ENCODE measurements at regions not wholly inside any gene's neighbourhood (a gene's known extent, or its start where the extent isn't known, plus 50 kb on each side); places are given as distances from the start of the nearest gene placed in this dataset.

DNA sequence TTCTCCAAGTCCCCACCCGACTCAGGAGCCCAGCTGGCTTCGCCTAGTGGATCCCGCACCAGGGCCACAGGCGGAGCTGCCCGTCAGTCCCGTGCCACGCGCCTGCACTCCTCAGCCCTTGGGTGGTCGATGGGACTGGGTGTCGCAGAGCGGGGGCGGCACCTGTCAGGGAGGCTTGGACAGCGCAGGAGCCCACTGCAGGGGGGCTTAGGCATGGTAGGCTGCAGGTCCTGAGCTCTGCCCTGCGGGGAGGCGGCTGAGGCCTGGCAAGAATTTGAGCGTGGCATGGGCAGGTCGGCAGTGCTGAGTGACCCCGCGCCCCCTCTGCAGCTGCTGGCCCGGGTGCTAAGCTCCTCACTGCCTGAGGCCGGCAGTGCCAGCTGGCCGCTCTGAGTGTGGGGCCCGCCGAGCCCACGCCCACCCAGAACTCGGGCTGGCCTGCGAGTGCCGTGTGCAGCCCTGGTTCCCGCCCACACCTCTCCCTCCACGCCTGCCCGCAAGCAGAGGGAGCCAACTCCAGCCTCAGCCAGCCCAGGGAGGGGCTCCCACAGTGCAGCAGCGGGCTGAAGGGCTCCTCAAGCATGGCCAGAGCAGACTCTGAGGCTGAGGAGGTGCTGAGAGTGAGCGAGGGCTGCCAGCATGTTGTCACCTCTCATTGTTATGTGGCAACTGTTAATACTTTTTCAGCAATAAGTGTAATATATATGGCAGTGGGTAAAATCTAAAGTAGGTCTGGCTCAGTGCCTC is 548.4 kb upstream of the BRINP3 start:
- H3K27ac Mint-ChIP-seq: no peak overlapping the region
- Histone ChIP-seq H3K27me3 (replicated peaks in 1 of 2; ENCODE audit: control insufficient read depth in 2 of 2, extremely low read depth in 1 of 2, insufficient read depth in 2 of 2, low read length in 1 of 2) (no peaks in the 10 kb centered on the region), H3K36me3 (ENCODE audit: control insufficient read depth in 2 of 2, extremely low read depth in 1 of 2, insufficient read depth in 1 of 2, low read length in 1 of 2) (no peaks in the 10 kb centered on the region), H3K27ac (ENCODE audit: low read length) (no peak overlapping the region), H3K4me1 (ENCODE audit: control insufficient read depth in 1 of 2, extremely low read depth in 1 of 2, insufficient read depth in 2 of 2, low read length in 2 of 2) (no peaks in the 10 kb centered on the region), H3K9me3 (no peaks in the 10 kb centered on the region), H3K4me3 (ENCODE audit: control insufficient read depth in 1 of 2, extremely low read depth in 1 of 2, low read length in 1 of 2) (no peak overlapping the region)
- H3K4me3 Mint-ChIP-seq: no peak overlapping the region
- ATAC-seq (replicated peaks in 1 of 4) (no peak), DNase-seq (no peak)
- WGBS (ENCODE audit: insufficient coverage): 90% methylated on average over 29 of the region's 33 CpGs
- no peaks in the 10 kb centered on the region for H3K27me3 Mint-ChIP-seq
- peaks cover 11 to 27% (median 26%) of the 10 kb centered on the region in 3 donors for H3K9me3 Mint-ChIP-seq
- H3K4me1 Mint-ChIP-seq: no peaks in the 10 kb centered on the region
- POLR2A ChIA-PET: no interaction called here
- CTCF ChIA-PET: no interaction called here
- H3K36me3 Mint-ChIP-seq: no peaks in the 10 kb centered on the region

DNA sequence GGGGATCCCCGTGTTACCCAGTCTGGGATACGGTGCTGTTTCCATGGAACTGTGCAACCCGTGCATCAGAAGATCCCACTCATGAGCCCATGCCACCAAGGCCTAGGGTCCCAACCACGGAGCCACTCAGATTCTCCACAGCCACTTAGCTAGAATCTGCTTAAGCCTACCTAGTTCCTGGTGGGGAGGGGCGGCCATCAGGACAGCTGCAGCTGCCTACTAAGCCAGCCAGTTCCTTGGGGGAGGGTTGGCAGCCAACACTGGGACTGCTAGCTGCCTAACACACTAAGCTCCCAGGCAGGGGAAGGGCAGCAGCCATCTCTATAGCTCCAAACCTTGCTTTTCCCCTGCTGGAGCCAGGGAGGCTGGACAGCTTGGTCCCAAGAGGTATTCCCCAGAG is 549.2 kb upstream of the BRINP3 start:
- no peaks in the 10 kb centered on the region for H3K9me3 ChIP-seq
- H3K27ac Mint-ChIP-seq: no peak overlapping the region
- H3K27ac ChIP-seq (ENCODE audit: low read length): no peak overlapping the region
- no peaks in the 10 kb centered on the region for H3K27me3 ChIP-seq (replicated peaks in 1 of 2; ENCODE audit: control insufficient read depth in 2 of 2, extremely low read depth in 1 of 2, insufficient read depth in 2 of 2, low read length in 1 of 2)
- H3K36me3 ChIP-seq (ENCODE audit: control insufficient read depth in 2 of 2, extremely low read depth in 1 of 2, insufficient read depth in 1 of 2, low read length in 1 of 2): no peaks in the 10 kb centered on the region
- H3K4me1 Mint-ChIP-seq: no peaks in the 10 kb centered on the region
- H3K4me1 ChIP-seq (ENCODE audit: control insufficient read depth in 1 of 2, extremely low read depth in 1 of 2, insufficient read depth in 2 of 2, low read length in 2 of 2): no peaks in the 10 kb centered on the region
- H3K27me3 Mint-ChIP-seq: no peaks in the 10 kb centered on the region
- ChIA-PET CTCF (no interaction called here), POLR2A (no interaction called here)
- no peak for DNase-seq
- no peaks in the 10 kb centered on the region for H3K36me3 Mint-ChIP-seq
- H3K9me3 Mint-ChIP-seq: peaks cover 11 to 27% (median 26%) of the 10 kb centered on the region in 3 donors
- 57% methylated on average over 4 of the region's 5 CpGs for WGBS (ENCODE audit: insufficient coverage)
- no peak for ATAC-seq (replicated peaks in 1 of 4)
- no peak overlapping the region for H3K4me3 ChIP-seq (ENCODE audit: control insufficient read depth in 1 of 2, extremely low read depth in 1 of 2, low read length in 1 of 2)
- H3K4me3 Mint-ChIP-seq: no peak overlapping the region

- H3K4me1 ChIP-seq (ENCODE audit: control insufficient read depth in 1 of 2, extremely low read depth in 1 of 2, insufficient read depth in 2 of 2, low read length in 2 of 2): no peaks in the 10 kb centered on the region
- ATAC-seq (replicated peaks in 1 of 4) (no peak), DNase-seq (no peak)
- H3K4me1 Mint-ChIP-seq: no peaks in the 10 kb centered on the region
- ChIA-PET CTCF (no interaction called here), POLR2A (interaction anchor here in 1 of 2 donors (0.7 kb wide), 1 partner anchor 740 kb away, joined by 5 read pairs; no protein-coding TSS in a partner anchor)
- WGBS (ENCODE audit: insufficient coverage): no CpG with 5 or more reads among the region's 2 CpGs
- H3K27ac ChIP-seq (ENCODE audit: low read length): no peak overlapping the region
- no peaks in the 10 kb centered on the region for H3K36me3 Mint-ChIP-seq
- no peak overlapping the region for H3K4me3 ChIP-seq (ENCODE audit: control insufficient read depth in 1 of 2, extremely low read depth in 1 of 2, low read length in 1 of 2)
- H3K4me3 Mint-ChIP-seq: no peak overlapping the region
- no peaks in the 10 kb centered on the region for H3K27me3 ChIP-seq (replicated peaks in 1 of 2; ENCODE audit: control insufficient read depth in 2 of 2, extremely low read depth in 1 of 2, insufficient read depth in 2 of 2, low read length in 1 of 2)
- no peaks in the 10 kb centered on the region for H3K27me3 Mint-ChIP-seq
- H3K9me3 ChIP-seq: no peaks in the 10 kb centered on the region
- peaks cover 12 to 23% (median 17%) of the 10 kb centered on the region in 3 donors for H3K9me3 Mint-ChIP-seq
- no peaks in the 10 kb centered on the region for H3K36me3 ChIP-seq (ENCODE audit: control insufficient read depth in 2 of 2, extremely low read depth in 1 of 2, insufficient read depth in 1 of 2, low read length in 1 of 2)
- H3K27ac Mint-ChIP-seq: no peak overlapping the region
Observed at GRCh38 chr1:191034132-191034531, 556.5 kb upstream of the BRINP3 start.

GRCh38 chr1:191043066-191043465 is 565.4 kb upstream of the BRINP3 start:
- H3K27me3 Mint-ChIP-seq: no peaks in the 10 kb centered on the region
- H3K4me3 ChIP-seq (ENCODE audit: control insufficient read depth in 1 of 2, extremely low read depth in 1 of 2, low read length in 1 of 2): no peak overlapping the region
- no CpG with 5 or more reads among the region's 2 CpGs for WGBS (ENCODE audit: insufficient coverage)
- no peaks in the 10 kb centered on the region for H3K4me1 ChIP-seq (ENCODE audit: control insufficient read depth in 1 of 2, extremely low read depth in 1 of 2, insufficient read depth in 2 of 2, low read length in 2 of 2)
- H3K9me3 Mint-ChIP-seq: peaks cover 4 to 23% (median 9%) of the 10 kb centered on the region in 3 donors
- ATAC-seq (replicated peaks in 1 of 4): no peak
- H3K4me1 Mint-ChIP-seq: no peaks in the 10 kb centered on the region
- H3K27ac Mint-ChIP-seq: no peak overlapping the region
- no peak for DNase-seq
- H3K27me3 ChIP-seq (replicated peaks in 1 of 2; ENCODE audit: control insufficient read depth in 2 of 2, extremely low read depth in 1 of 2, insufficient read depth in 2 of 2, low read length in 1 of 2): no peaks in the 10 kb centered on the region
- POLR2A ChIA-PET: no interaction called here
- no peak overlapping the region for H3K27ac ChIP-seq (ENCODE audit: low read length)
- no peaks in the 10 kb centered on the region for H3K9me3 ChIP-seq
- CTCF ChIA-PET: no interaction called here
- no peak overlapping the region for H3K4me3 Mint-ChIP-seq
- no peaks in the 10 kb centered on the region for H3K36me3 Mint-ChIP-seq
- H3K36me3 ChIP-seq (ENCODE audit: control insufficient read depth in 2 of 2, extremely low read depth in 1 of 2, insufficient read depth in 1 of 2, low read length in 1 of 2): no peaks in the 10 kb centered on the region

GRCh38 chr1:191049781-191050180 is 572.1 kb upstream of the BRINP3 start:
- POLR2A ChIA-PET: no interaction called here
- no peaks in the 10 kb centered on the region for H3K4me1 Mint-ChIP-seq

DNA sequence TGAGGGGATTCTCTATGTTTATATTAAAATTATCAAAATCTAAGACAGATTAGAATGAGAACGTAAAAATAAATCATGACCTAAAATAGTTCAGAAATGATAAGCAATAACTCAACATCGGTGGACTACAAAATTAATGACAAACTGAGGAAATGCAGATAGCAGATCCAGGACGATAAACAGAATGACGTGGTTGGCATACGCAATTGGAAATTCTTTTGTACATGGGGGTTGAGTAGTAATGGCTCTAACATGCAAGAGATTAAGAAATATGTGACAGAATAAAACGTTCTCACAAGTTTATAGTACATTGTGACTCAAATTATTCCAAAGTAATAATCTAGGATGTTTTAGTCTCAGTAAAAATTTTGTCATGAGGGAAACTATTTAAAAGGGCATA is 575.2 kb upstream of the BRINP3 start:
- H3K27me3 ChIP-seq (replicated peaks in 1 of 2; ENCODE audit: control insufficient read depth in 2 of 2, extremely low read depth in 1 of 2, insufficient read depth in 2 of 2, low read length in 1 of 2): no peaks in the 10 kb centered on the region
- H3K36me3 ChIP-seq (ENCODE audit: control insufficient read depth in 2 of 2, extremely low read depth in 1 of 2, insufficient read depth in 1 of 2, low read length in 1 of 2): no peaks in the 10 kb centered on the region
- no peak overlapping the region for H3K4me3 ChIP-seq (ENCODE audit: control insufficient read depth in 1 of 2, extremely low read depth in 1 of 2, low read length in 1 of 2)
- Mint-ChIP-seq H3K27me3 (no peaks in the 10 kb centered on the region), H3K9me3 (peaks cover 13 to 36% (median 14%) of the 10 kb centered on the region in 3 donors), H3K36me3 (no peaks in the 10 kb centered on the region), H3K27ac (no peak overlapping the region), H3K4me3 (no peak overlapping the region), H3K4me1 (no peaks in the 10 kb centered on the region)
- WGBS (ENCODE audit: insufficient coverage): 93% methylated on average over 3 of the region's 6 CpGs
- POLR2A ChIA-PET: no interaction called here
- H3K27ac ChIP-seq (ENCODE audit: low read length): no peak overlapping the region
- no peaks in the 10 kb centered on the region for H3K4me1 ChIP-seq (ENCODE audit: control insufficient read depth in 1 of 2, extremely low read depth in 1 of 2, insufficient read depth in 2 of 2, low read length in 2 of 2)
- DNase-seq (no peak), ATAC-seq (replicated peaks in 1 of 4) (no peak)
- no peaks in the 10 kb centered on the region for H3K9me3 ChIP-seq
- CTCF ChIA-PET: no interaction called here

More at GRCh38 chr1:191049781-191050180, 572.1 kb upstream of the BRINP3 start:
- DNase-seq: no peak
- CTCF ChIA-PET: no interaction called here
- Mint-ChIP-seq H3K27ac (no peak overlapping the region), H3K4me3 (no peak overlapping the region), H3K9me3 (peaks cover 12 to 48% (median 17%) of the 10 kb centered on the region in 3 donors), H3K27me3 (no peaks in the 10 kb centered on the region), H3K36me3 (no peaks in the 10 kb centered on the region)
- no peak overlapping the region for H3K27ac ChIP-seq (ENCODE audit: low read length)
- no peaks in the 10 kb centered on the region for H3K9me3 ChIP-seq
- ATAC-seq (replicated peaks in 1 of 4): no peak
- H3K36me3 ChIP-seq (ENCODE audit: control insufficient read depth in 2 of 2, extremely low read depth in 1 of 2, insufficient read depth in 1 of 2, low read length in 1 of 2): no peaks in the 10 kb centered on the region
- WGBS (ENCODE audit: insufficient coverage): no CpG with 5 or more reads among the region's 2 CpGs
- no peaks in the 10 kb centered on the region for H3K27me3 ChIP-seq (replicated peaks in 1 of 2; ENCODE audit: control insufficient read depth in 2 of 2, extremely low read depth in 1 of 2, insufficient read depth in 2 of 2, low read length in 1 of 2)
- H3K4me3 ChIP-seq (ENCODE audit: control insufficient read depth in 1 of 2, extremely low read depth in 1 of 2, low read length in 1 of 2): no peak overlapping the region
- H3K4me1 ChIP-seq (ENCODE audit: control insufficient read depth in 1 of 2, extremely low read depth in 1 of 2, insufficient read depth in 2 of 2, low read length in 2 of 2): no peaks in the 10 kb centered on the region

DNA sequence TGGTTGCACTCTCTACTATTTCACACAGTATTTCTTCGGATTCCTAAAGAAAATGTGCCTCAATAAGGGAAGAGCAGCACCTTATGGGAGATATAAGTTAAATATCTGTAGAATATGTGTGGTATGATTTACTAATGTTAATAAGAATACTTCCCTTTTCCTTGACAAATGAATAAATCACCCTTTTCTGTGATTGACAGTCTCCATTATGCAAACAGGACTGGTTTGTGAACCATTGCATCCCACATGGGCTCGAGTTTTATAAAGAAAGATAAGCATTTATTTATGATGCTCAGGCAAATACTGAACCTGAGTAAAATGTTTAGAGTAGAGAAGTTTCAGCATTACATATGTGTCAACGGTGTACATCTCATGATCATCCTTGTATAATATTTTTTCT is 587.7 kb upstream of the BRINP3 start:
- DNase-seq (no peak), ATAC-seq (replicated peaks in 1 of 4) (no peak)
- no peaks in the 10 kb centered on the region for H3K27me3 ChIP-seq (replicated peaks in 1 of 2; ENCODE audit: control insufficient read depth in 2 of 2, extremely low read depth in 1 of 2, insufficient read depth in 2 of 2, low read length in 1 of 2)
- Mint-ChIP-seq H3K9me3 (peaks cover 14 to 23% (median 18%) of the 10 kb centered on the region in 3 donors), H3K36me3 (no peaks in the 10 kb centered on the region), H3K4me1 (no peaks in the 10 kb centered on the region), H3K27me3 (no peaks in the 10 kb centered on the region), H3K4me3 (no peak overlapping the region), H3K27ac (no peak overlapping the region)
- no peak overlapping the region for H3K27ac ChIP-seq (ENCODE audit: low read length)
- no peaks in the 10 kb centered on the region for H3K9me3 ChIP-seq
- no peaks in the 10 kb centered on the region for H3K36me3 ChIP-seq (ENCODE audit: control insufficient read depth in 2 of 2, extremely low read depth in 1 of 2, insufficient read depth in 1 of 2, low read length in 1 of 2)
- POLR2A ChIA-PET: no interaction called here
- no peak overlapping the region for H3K4me3 ChIP-seq (ENCODE audit: control insufficient read depth in 1 of 2, extremely low read depth in 1 of 2, low read length in 1 of 2)
- WGBS (ENCODE audit: insufficient coverage): no CpG with 5 or more reads among the region's 3 CpGs
- H3K4me1 ChIP-seq (ENCODE audit: control insufficient read depth in 1 of 2, extremely low read depth in 1 of 2, insufficient read depth in 2 of 2, low read length in 2 of 2): no peaks in the 10 kb centered on the region
- CTCF ChIA-PET: no interaction called here

Measured in T-cell (primary cell).